Activated CD8-positive, alpha-beta memory T cell treated with anti-CD3 and anti-CD28 coated beads, Interleukin-2, amount 10 ng/mL, durations not matched to agents 7 days and 5 days (primary cell): ENCODE measurements at regions not wholly inside any gene's neighbourhood (a gene's known extent, or its start where the extent isn't known, plus 50 kb on each side); places are given as distances from the start of the nearest gene placed in this dataset.

Experiments used
- ATAC-seq: fragments of 150-1000 bp; cut with Tn5 transposase; one replicate; pipeline ENCODE4 v1.10.0; 2021; ENCODE audit warnings: moderate library complexity
- CTCF ChIA-PET: fragments of 350-600 bp; sonication (Branson Sonifier 250); formaldehyde crosslinking; loops from one replicate; lab custom pipeline; 2021; ENCODE audit warnings: antibody characterized with exemption; lab: Charles Lee
- DNase-seq: peaks from one replicate; pipeline ENCODE4 v3.0.0-alpha.2; 2020
- H3K27ac Mint-ChIP-seq: one replicate; pipeline ENCODE4 v1.8.0; 2021; ENCODE audit warnings: mild to moderate bottlenecking, mixed read lengths
- H3K27me3 Mint-ChIP-seq: one replicate; pipeline ENCODE4 v1.8.0; 2021; ENCODE audit warnings: mixed read lengths
- H3K36me3 Mint-ChIP-seq: one replicate; pipeline ENCODE4 v1.8.0; 2021; ENCODE audit warnings: mild to moderate bottlenecking, mixed read lengths
- H3K4me1 Mint-ChIP-seq: one replicate; pipeline ENCODE4 v1.8.0; 2021; ENCODE audit warnings: mixed read lengths
- H3K4me3 Mint-ChIP-seq: one replicate; pipeline ENCODE4 v1.8.0; 2021; ENCODE audit warnings: mild to moderate bottlenecking, moderate library complexity, mixed read lengths
- H3K9me3 Mint-ChIP-seq: one replicate; pipeline ENCODE4 v1.8.0; 2022; ENCODE audit warnings: low read depth, mixed read lengths

DNA sequence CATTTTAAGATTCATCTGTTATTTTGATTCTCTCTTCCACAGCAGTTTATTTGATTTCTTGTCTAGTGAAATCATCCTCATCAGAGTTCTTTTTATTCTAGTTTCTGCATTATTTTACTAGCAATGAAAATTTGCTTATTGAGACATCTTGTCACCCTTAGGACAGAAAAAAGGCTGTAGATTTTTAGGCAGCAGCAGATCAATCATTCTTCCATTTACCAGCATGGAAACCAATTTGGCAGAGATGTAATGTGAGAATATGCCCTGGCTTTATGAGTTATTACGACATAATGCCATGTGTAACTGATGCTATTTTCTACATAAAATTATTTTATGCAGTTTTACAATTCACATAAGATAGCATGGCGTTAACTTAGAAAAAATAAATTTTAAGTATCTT is 688.6 kb upstream of the SLC10A2 start:
- Mint-ChIP-seq H3K4me1 (no peaks in the 10 kb centered on the region), H3K27ac (no peak overlapping the region), H3K4me3 (no peak overlapping the region), H3K36me3 (no peaks in the 10 kb centered on the region), H3K27me3 (no peaks in the 10 kb centered on the region), H3K9me3 (peaks cover 4% of the 10 kb centered on the region)
- CTCF ChIA-PET = interaction anchor here (0.6 kb wide), 1 partner anchor 548 kb away, joined by 3 read pairs; no protein-coding TSS in a partner anchor
- DNase-seq (no peak), ATAC-seq (no peak)

DNA sequence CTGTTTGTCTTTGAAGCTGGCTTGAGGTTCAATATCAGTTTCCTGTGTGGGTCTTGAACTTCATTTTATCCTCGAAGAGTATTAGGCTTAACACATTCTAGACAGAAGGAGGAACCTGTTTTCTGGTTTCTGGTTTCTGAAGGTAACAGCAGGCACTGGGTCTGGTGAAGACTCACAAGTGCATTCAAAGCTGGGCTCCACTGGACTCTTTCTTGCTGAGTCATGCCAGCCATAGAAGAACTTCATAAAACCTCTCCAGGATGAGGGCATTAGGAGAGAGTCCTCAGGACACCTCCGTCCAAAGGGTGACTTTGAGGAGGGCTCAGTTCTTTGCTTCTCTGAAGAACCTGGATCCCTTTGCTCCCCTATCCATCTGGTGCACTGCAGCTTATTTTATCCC is 668.6 kb upstream of the SLC10A2 start:
- Mint-ChIP-seq H3K36me3 (no peaks in the 10 kb centered on the region), H3K9me3 (no peaks in the 10 kb centered on the region), H3K27me3 (no peaks in the 10 kb centered on the region), H3K4me3 (no peak overlapping the region), H3K4me1 (no peaks in the 10 kb centered on the region), H3K27ac (no peak overlapping the region)
- ATAC-seq (no peak), DNase-seq (no peak)
- CTCF ChIA-PET = no interaction called here

DNA sequence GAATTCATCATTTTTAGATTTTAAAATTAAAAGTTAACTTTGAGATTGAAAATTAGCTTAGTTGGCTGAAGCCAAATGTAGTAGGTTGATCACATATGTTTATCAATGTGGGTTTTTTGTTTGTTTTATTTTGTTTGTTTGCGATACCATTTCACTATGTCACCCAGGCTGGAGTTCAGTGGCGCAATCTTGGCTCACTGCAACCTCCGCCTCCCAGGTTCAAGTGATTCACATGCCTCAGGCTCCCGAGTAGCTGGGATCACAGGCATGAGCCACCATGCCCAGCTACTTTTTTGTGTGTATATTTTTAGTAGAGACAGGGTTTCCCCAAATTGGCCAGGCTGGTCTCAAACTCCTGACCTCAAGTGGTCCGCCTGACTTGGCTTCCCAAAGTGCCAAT is 665.7 kb upstream of the SLC10A2 start:
- DNase-seq (no peak), ATAC-seq (no peak)
- no peaks in the 10 kb centered on the region for H3K9me3 Mint-ChIP-seq
- CTCF ChIA-PET = interaction anchor here (0.5 kb wide), 1 partner anchor 1592 kb away, joined by 3 read pairs; no protein-coding TSS in a partner anchor
- H3K27me3 Mint-ChIP-seq = no peaks in the 10 kb centered on the region
- no peak overlapping the region for H3K27ac Mint-ChIP-seq
- H3K4me3 Mint-ChIP-seq = no peak overlapping the region
- H3K36me3 Mint-ChIP-seq = no peaks in the 10 kb centered on the region
- H3K4me1 Mint-ChIP-seq = no peaks in the 10 kb centered on the region

DNA sequence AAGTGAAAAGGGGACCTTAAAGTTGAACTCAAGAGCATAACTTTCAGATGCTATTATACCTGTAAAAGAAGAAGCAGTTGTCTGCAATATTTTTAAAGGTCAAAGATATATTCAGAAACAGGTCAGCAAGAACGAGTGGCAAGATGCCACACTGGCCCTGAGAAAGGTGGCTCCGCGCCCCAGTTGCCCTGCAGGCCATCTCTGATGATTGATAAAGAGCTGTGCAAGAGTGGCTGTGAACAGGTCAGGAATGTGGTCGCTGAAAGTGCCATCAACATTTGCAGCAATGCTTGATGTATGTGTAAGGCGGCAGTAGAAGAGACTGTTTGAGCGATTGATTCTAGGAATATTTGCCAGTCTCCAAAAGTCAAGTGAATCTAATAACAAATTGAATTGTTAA is 664.2 kb upstream of the SLC10A2 start:
- no peaks in the 10 kb centered on the region for H3K27me3 Mint-ChIP-seq

DNA sequence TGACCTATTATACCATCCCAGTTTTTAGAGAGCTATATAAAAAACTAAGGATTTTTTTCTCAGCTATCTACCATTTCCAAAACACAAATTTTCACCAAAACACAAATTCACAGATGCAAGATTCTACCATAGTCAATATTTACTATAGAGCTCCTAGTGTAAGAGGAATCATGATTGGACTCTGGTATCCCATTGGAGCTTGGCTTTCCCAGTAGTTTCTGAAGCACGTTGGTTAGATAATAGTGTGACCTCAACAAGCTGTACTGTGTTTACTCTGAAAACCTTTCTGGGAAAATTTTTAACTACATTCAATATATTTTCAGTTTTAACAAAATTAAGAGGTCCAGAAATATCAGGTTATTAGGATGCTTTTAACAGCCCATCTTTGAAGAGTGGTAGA is 660.6 kb upstream of the SLC10A2 start:
- H3K4me1 Mint-ChIP-seq = no peaks in the 10 kb centered on the region
- H3K9me3 Mint-ChIP-seq = peaks cover 8% of the 10 kb centered on the region
- no peak for DNase-seq
- no peak for ATAC-seq
- no peak overlapping the region for H3K4me3 Mint-ChIP-seq
- no peaks in the 10 kb centered on the region for H3K27me3 Mint-ChIP-seq
- H3K27ac Mint-ChIP-seq = no peak overlapping the region
- CTCF ChIA-PET = no interaction called here
- no peaks in the 10 kb centered on the region for H3K36me3 Mint-ChIP-seq

More for the DNA sequence above, 664.2 kb upstream of the SLC10A2 start:
- no peaks in the 10 kb centered on the region for H3K9me3 Mint-ChIP-seq
- CTCF ChIA-PET = no interaction called here
- H3K36me3 Mint-ChIP-seq = no peaks in the 10 kb centered on the region
- H3K4me1 Mint-ChIP-seq = no peaks in the 10 kb centered on the region
- no peak for ATAC-seq
- H3K4me3 Mint-ChIP-seq = no peak overlapping the region
- DNase-seq = no peak
- H3K27ac Mint-ChIP-seq = no peak overlapping the region

DNA sequence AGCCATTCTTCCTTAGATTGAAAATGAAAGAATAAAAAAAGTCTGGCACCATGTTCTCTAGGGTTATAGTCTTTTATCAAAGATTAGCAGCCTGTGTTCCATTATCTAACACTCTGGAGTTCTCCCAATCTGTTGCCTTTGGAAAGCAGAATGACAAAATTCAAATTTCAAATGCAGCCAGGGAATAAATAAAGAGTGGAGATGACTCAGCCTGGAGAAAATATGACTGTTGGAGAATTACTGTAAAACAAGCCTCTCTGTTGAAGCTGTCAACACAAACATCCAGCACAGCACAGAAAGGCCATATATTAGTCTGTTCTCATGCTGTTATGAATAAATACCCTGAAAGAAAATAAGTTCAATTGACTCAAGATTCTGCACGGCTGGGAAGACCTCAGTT is 650.5 kb upstream of the SLC10A2 start:
- ATAC-seq (no peak), DNase-seq (no peak)
- CTCF ChIA-PET = no interaction called here
- Mint-ChIP-seq H3K4me1 (no peaks in the 10 kb centered on the region), H3K4me3 (no peak overlapping the region), H3K27ac (no peak overlapping the region), H3K27me3 (no peaks in the 10 kb centered on the region), H3K9me3 (peaks cover 7% of the 10 kb centered on the region), H3K36me3 (no peaks in the 10 kb centered on the region)

DNA sequence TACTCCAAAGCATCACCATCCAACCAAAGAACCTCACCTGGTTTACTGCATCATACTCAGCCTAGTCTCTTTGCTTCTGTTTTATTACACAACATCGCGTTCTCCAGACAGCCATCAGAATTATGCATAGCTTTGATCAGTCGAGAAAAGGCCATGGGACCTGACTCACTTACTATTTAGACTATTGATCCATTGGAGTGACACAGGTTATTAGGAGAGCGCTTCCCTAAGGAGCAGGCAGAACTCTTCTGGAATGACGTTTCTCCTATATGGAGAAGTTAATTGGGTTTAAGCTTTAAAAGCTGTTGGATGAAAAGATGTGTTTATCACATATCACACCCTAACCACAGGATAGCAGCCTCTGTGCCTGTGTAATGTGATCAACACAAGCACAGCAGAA is 649.1 kb upstream of the SLC10A2 start:
- H3K4me1 Mint-ChIP-seq = no peaks in the 10 kb centered on the region
- CTCF ChIA-PET = no interaction called here

DNA sequence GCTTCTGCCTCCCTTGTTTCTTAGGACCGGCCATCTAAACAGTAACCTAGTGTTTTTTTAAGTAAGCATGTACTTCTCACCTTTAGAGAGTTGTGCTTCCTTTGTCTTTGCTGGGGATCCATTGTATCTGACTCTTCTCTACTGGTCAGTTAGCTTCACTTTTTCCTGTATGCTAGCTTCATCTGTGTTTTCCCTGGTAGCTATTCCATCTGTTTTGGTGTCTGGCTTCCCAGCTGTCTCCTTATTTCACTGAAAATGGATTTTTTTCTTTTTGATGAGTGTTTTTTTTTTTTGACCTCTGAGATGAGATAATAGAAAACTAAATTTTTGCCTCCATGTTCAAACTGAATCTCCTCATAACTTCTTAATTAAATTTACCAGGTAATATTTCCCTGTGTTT is 637.0 kb upstream of the SLC10A2 start:
- ATAC-seq (no peak), DNase-seq (no peak)
- Mint-ChIP-seq H3K9me3 (peaks cover 7% of the 10 kb centered on the region), H3K36me3 (no peaks in the 10 kb centered on the region), H3K4me1 (no peaks in the 10 kb centered on the region), H3K4me3 (no peak overlapping the region), H3K27me3 (no peaks in the 10 kb centered on the region), H3K27ac (no peak overlapping the region)
- CTCF ChIA-PET = no interaction called here

More for the DNA sequence above, 649.1 kb upstream of the SLC10A2 start:
- Mint-ChIP-seq H3K9me3 (peaks cover 7% of the 10 kb centered on the region), H3K4me3 (no peak overlapping the region), H3K36me3 (no peaks in the 10 kb centered on the region), H3K27ac (no peak overlapping the region), H3K27me3 (no peaks in the 10 kb centered on the region)
- DNase-seq (no peak), ATAC-seq (no peak)

DNA sequence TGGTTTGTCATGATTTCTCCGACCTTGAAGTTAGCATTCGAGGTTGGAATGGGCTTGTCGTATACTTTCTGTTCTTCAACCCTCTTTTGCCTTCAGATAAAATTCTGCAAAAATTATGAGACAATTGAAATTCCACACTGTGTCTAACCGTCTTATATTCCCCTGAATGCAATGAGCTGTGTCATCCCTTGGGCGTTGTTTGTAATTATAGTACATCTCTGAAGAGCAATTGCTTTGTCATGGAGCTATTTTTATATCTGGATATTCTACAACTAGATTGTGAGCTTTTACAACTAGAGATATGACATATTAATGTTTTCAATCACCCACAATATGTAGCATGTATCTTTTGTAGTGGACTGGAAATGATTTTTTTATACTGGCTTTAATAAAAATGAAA is 631.8 kb upstream of the SLC10A2 start:
- DNase-seq = no peak
- Mint-ChIP-seq H3K27me3 (no peaks in the 10 kb centered on the region), H3K9me3 (peaks cover 8% of the 10 kb centered on the region), H3K27ac (no peak overlapping the region), H3K36me3 (no peaks in the 10 kb centered on the region), H3K4me3 (no peak overlapping the region), H3K4me1 (no peaks in the 10 kb centered on the region)
- no peak for ATAC-seq
- CTCF ChIA-PET = no interaction called here

DNA sequence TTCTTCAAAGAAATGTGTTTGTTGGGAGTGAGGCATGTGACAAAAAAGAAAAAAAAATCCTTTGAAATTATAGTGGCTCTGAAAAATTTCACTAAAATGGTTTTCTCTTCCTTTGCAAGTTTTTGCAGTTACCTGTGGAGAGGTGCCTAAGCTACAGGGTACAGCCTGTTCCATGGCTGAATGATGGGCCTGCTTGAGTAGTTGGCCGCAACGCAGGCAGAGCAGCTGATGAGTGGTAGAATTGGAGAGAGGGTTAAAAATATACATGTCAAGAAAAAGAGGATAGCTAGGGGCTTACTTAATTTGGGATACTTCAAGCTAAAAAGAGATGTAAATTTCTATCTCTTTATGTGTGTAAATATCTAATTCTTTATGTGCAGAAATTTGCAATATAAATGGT is 629.1 kb upstream of the SLC10A2 start:
- H3K9me3 Mint-ChIP-seq = peaks cover 8% of the 10 kb centered on the region
- no peak for ATAC-seq
- CTCF ChIA-PET = no interaction called here

DNA sequence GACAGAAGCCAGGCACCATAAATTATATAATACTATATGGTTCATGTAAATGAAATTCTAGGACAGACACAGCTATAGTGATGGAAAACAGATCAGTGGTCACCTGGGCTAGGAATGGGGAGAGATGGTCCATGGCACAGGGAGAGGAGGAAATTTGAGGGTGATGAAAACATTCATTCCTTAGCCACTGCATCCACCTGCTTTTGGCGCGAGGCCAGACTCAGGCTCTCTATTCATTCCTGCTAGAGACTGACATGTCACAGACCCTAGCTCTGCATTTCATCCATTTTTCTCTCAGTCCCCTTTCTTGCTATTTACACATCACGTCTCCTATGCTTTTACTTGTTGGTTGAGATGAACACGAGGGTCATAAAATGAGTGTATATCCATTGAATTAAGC is 628.3 kb upstream of the SLC10A2 start:
- Mint-ChIP-seq H3K4me1 (no peaks in the 10 kb centered on the region), H3K36me3 (no peaks in the 10 kb centered on the region), H3K27me3 (no peaks in the 10 kb centered on the region), H3K9me3 (peaks cover 6% of the 10 kb centered on the region), H3K27ac (no peak overlapping the region), H3K4me3 (no peak overlapping the region)
- ATAC-seq (no peak), DNase-seq (no peak)
- CTCF ChIA-PET = no interaction called here

More for the DNA sequence above, 629.1 kb upstream of the SLC10A2 start:
- no peak overlapping the region for H3K27ac Mint-ChIP-seq
- H3K36me3 Mint-ChIP-seq = no peaks in the 10 kb centered on the region
- no peak overlapping the region for H3K4me3 Mint-ChIP-seq
- H3K27me3 Mint-ChIP-seq = no peaks in the 10 kb centered on the region
- DNase-seq = no peak
- H3K4me1 Mint-ChIP-seq = no peaks in the 10 kb centered on the region

DNA sequence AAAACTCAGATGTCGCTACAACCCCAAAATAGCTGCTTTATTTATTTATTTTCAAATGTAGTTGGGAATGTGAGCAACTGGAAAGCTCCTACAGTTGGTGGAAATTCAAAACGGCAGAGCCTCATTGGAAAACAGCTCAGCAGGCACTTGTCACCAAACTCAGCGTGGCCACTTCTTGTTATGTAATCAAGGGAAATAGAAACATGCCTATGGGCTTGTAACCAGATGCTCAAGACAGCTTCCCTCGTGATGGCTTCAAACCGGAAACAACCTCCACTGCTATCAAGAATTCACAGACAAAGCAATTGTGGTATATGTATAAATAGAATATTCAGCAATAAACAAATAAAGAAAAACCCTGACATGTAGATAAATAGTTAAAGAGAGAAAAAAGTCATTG is 627.8 kb upstream of the SLC10A2 start:
- Mint-ChIP-seq H3K27me3 (no peaks in the 10 kb centered on the region), H3K9me3 (peaks cover 7% of the 10 kb centered on the region), H3K36me3 (no peaks in the 10 kb centered on the region), H3K4me3 (no peak overlapping the region), H3K27ac (no peak overlapping the region), H3K4me1 (no peaks in the 10 kb centered on the region)
- ATAC-seq (no peak), DNase-seq (no peak)
- CTCF ChIA-PET = no interaction called here

DNA sequence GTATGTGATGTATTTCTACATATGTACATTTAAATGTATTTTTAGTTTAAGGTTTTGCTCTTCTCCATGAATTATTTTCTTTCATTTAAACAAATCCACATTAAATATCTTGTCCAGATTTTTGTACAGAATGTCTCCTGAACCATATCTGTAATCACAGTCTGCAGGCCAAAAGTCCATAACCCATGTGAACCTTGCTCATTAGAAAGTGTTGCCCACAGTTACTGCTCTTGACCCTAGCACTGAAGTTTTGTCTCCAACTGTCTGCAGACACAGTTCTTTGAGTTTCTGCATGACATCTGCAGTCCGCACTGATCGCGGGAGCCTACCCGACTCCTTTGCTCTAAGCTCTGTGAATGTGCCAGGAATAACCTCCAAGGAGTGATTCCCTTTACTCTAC is 626.2 kb upstream of the SLC10A2 start:
- no peaks in the 10 kb centered on the region for H3K36me3 Mint-ChIP-seq
- H3K27me3 Mint-ChIP-seq = no peaks in the 10 kb centered on the region
- H3K9me3 Mint-ChIP-seq = peaks cover 6% of the 10 kb centered on the region
- CTCF ChIA-PET = no interaction called here
- H3K4me3 Mint-ChIP-seq = no peak overlapping the region
- ATAC-seq = no peak
- H3K4me1 Mint-ChIP-seq = no peaks in the 10 kb centered on the region
- H3K27ac Mint-ChIP-seq = no peak overlapping the region
- DNase-seq = no peak

DNA sequence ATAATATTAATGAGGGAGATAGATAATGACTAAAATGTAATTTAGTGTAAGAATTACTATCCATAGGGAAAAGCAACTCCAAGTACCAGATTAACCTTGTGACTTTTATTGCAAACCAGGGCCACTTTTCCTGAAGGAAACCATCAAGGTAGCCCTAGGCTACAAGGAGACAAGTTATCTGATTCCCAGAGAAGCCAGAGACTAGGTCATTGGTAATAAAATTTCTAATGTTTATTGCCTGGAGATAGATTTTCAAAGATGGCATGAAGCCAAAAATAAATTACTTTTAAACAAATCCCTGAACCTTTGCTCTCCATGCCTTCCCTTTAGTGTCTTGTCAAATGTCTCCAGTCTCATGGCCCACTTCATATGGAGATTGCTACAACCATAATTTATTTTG is 610.1 kb upstream of the SLC10A2 start:
- H3K36me3 Mint-ChIP-seq = no peaks in the 10 kb centered on the region
- CTCF ChIA-PET = no interaction called here
- DNase-seq (no peak), ATAC-seq (no peak)
- H3K27ac Mint-ChIP-seq = no peak overlapping the region
- H3K4me3 Mint-ChIP-seq = no peak overlapping the region
- peaks cover 3% of the 10 kb centered on the region for H3K9me3 Mint-ChIP-seq
- H3K27me3 Mint-ChIP-seq = no peaks in the 10 kb centered on the region
- no peaks in the 10 kb centered on the region for H3K4me1 Mint-ChIP-seq

DNA sequence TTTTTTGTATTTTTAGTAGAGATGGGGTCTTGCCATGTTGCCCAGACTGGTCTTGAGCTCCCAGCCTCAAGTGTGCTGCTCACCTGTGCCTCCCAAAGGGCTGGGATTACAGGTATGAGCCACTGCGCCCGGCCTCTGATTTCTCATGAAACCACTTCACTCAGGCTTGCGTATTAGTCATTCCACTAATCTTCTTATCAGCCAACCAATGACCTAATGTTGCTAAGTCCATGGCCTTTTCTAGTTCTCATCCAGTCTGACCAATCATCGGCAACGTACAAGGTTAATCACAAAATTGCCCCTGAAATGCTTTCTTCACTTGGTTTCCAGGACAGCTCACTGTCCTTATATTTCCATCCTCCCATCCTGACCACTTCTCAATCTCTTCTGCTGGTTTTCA is 605.3 kb upstream of the SLC10A2 start:
- no peaks in the 10 kb centered on the region for H3K4me1 Mint-ChIP-seq
- CTCF ChIA-PET = no interaction called here
- H3K9me3 Mint-ChIP-seq = peaks cover 6% of the 10 kb centered on the region
- no peaks in the 10 kb centered on the region for H3K36me3 Mint-ChIP-seq
- no peaks in the 10 kb centered on the region for H3K27me3 Mint-ChIP-seq
- no peak overlapping the region for H3K4me3 Mint-ChIP-seq
- no peak for DNase-seq
- no peak for ATAC-seq
- no peak overlapping the region for H3K27ac Mint-ChIP-seq
